Osteoblast (primary cell): ENCODE measurements at regions not wholly inside any gene's neighbourhood (a gene's known extent, or its start where the extent isn't known, plus 50 kb on each side); places are given as distances from the start of the nearest gene placed in this dataset.

Experiments used
- DNase-seq: peaks from one replicate; pipeline ENCODE4 v3.0.0; 2011; ENCODE audit warnings: low spot score, mixed read lengths; ENCODE audit not compliant: insufficient read length; ENCODE audit errors: missing footprints
- H2AFZ ChIP-seq: 2 replicates; pipeline ENCODE4 v1.6.0; 2011; ENCODE audit warnings: mild to moderate bottlenecking, low read length
- H3K27ac ChIP-seq: 2 replicates; pipeline ENCODE4 v1.5.1; 2011; ENCODE audit warnings: mild to moderate bottlenecking, low read depth, low read length, moderate library complexity
- H3K27me3 ChIP-seq: 2 replicates; pipeline ENCODE4 v1.6.0; 2012; ENCODE audit warnings: mild to moderate bottlenecking, control low read depth, inconsistent platforms, low read length, moderate library complexity; ENCODE audit not compliant: insufficient read depth
- H3K36me3 ChIP-seq: 2 replicates; pipeline ENCODE4 v1.5.1; 2011; ENCODE audit warnings: mild to moderate bottlenecking, low read length, control low read depth, moderate library complexity; ENCODE audit not compliant: insufficient read depth
- H3K4me1 ChIP-seq: 2 replicates; pipeline ENCODE4 v1.5.1; 2011; ENCODE audit warnings: mild to moderate bottlenecking, low read length, control low read depth, moderate library complexity; ENCODE audit not compliant: insufficient read depth
- H3K4me2 ChIP-seq: 2 replicates; pipeline ENCODE4 v1.6.0; 2011; ENCODE audit warnings: mild to moderate bottlenecking, low read length; ENCODE audit not compliant: insufficient read depth
- H3K4me3 ChIP-seq: fragments of 200-600 bp; sonication (generic); 3 replicates; pipeline ENCODE4 v1.5.1; 2012; ENCODE audit warnings: mild to moderate bottlenecking, low read length, inconsistent platforms; ENCODE audit not compliant: insufficient read depth
- H3K79me2 ChIP-seq: 2 replicates; pipeline ENCODE4 v1.6.0; 2012; ENCODE audit warnings: mild to moderate bottlenecking, low read length, control low read depth, inconsistent platforms; ENCODE audit not compliant: insufficient read depth
- H3K9me3 ChIP-seq: 2 replicates; pipeline ENCODE4 v1.5.1; 2011; ENCODE audit warnings: low read depth, low read length, control low read depth
- H4K20me1 ChIP-seq: 2 replicates; pipeline ENCODE4 v1.6.0; 2012; ENCODE audit warnings: mild to moderate bottlenecking, low read length, control low read depth; ENCODE audit not compliant: insufficient read depth
- TF ChIP-seq, protein P1 (sequence below): IDR thresholded peaks from 2 replicates; pipeline ENCODE4 v1.5.1; 2011; ENCODE audit warnings: mild to moderate bottlenecking, low read depth, low read length, moderate library complexity; ENCODE audit errors: extremely low read depth

DNA sequence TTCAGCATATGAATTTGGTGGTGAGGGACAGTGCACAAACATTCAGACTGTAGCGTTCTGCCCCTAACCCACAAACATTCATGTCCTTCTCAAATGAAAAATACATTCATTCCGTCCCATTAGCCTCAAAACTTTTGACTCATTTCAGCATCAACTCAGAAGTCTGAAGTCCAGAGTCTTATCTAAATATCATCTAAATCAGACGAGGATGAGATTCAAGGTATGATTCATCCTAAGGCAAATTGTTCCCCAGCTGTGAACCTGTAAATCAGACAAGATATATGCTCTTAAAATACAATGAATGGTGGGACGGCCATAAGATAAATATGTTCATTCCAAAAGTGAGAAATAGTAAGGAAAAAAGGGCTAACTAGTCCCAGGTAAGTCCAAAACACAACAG lies 1195.6 kb upstream of the ADGRL4 start:
- H3K27me3 ChIP-seq: no peaks in the 10 kb centered on the region
- H3K79me2 ChIP-seq: no peaks in the 10 kb centered on the region
- TF ChIP-seq, protein P1, sequence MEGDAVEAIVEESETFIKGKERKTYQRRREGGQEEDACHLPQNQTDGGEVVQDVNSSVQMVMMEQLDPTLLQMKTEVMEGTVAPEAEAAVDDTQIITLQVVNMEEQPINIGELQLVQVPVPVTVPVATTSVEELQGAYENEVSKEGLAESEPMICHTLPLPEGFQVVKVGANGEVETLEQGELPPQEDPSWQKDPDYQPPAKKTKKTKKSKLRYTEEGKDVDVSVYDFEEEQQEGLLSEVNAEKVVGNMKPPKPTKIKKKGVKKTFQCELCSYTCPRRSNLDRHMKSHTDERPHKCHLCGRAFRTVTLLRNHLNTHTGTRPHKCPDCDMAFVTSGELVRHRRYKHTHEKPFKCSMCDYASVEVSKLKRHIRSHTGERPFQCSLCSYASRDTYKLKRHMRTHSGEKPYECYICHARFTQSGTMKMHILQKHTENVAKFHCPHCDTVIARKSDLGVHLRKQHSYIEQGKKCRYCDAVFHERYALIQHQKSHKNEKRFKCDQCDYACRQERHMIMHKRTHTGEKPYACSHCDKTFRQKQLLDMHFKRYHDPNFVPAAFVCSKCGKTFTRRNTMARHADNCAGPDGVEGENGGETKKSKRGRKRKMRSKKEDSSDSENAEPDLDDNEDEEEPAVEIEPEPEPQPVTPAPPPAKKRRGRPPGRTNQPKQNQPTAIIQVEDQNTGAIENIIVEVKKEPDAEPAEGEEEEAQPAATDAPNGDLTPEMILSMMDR: no peak
- no peak overlapping the region for H3K4me2 ChIP-seq
- no peak overlapping the region for H3K27ac ChIP-seq
- H4K20me1 ChIP-seq: no peaks in the 10 kb centered on the region
- no peak overlapping the region for H3K4me3 ChIP-seq
- peaks cover 3% of the 10 kb centered on the region for H3K9me3 ChIP-seq
- H2AFZ ChIP-seq: no peak overlapping the region
- DNase-seq: no peak
- H3K4me1 ChIP-seq: no peaks in the 10 kb centered on the region
- H3K36me3 ChIP-seq: no peaks in the 10 kb centered on the region

DNA sequence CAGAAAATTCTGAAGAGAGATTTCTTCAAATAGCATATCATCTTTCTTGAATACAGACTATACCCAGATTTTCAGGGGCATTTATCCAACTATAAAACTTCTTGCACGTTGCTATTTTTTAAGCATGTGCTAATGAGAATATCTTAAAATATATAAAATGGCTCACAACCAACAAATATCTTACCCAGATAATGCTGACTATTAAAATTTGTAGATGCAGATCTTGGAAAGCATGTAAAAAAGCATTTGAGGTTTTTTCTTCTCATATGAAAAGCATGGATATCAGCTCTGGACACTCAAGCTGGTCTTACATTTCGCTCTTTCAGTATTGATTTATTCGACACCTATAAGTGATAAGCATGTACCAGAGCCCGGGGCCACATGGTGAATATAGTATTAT lies 1187.7 kb upstream of the ADGRL4 start:
- Histone ChIP-seq H3K4me1 (no peaks in the 10 kb centered on the region), H3K4me3 (no peak overlapping the region), H3K4me2 (no peak overlapping the region), H3K27ac (no peak overlapping the region), H4K20me1 (no peaks in the 10 kb centered on the region), H3K27me3 (no peaks in the 10 kb centered on the region), H3K79me2 (no peaks in the 10 kb centered on the region), H3K9me3 (peaks cover 2% of the 10 kb centered on the region), H3K36me3 (no peaks in the 10 kb centered on the region), H2AFZ (no peak overlapping the region)
- TF ChIP-seq, protein P1: no peak
- DNase-seq: no peak

DNA sequence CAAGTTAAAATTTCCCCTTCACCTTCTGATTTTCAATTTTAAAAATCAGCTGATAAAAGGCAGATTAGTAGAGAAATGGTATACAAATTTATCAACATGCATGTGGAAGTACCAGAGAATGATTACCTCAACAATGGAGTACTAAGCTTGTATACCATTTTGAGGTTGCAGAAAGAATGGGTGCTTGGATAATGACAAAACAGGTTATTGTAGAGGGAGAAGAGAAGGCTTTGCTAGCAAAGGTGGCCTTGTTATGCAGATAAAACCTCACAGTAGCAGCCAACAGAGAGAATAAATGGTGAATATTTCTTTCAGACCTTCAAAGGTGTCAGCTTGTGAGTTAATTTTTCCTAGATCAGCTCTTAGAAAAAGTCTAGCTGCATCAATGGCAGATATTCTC lies 1174.9 kb upstream of the ADGRL4 start:
- no peak for DNase-seq
- H3K27ac ChIP-seq: no peak overlapping the region
- no peaks in the 10 kb centered on the region for H3K79me2 ChIP-seq
- no peaks in the 10 kb centered on the region for H4K20me1 ChIP-seq
- H3K36me3 ChIP-seq: no peaks in the 10 kb centered on the region
- no peaks in the 10 kb centered on the region for H3K4me1 ChIP-seq
- H3K4me3 ChIP-seq: no peak overlapping the region
- H3K9me3 ChIP-seq: peaks cover 3% of the 10 kb centered on the region
- TF ChIP-seq, protein P1: no peak
- H3K27me3 ChIP-seq: no peaks in the 10 kb centered on the region
- no peak overlapping the region for H3K4me2 ChIP-seq
- H2AFZ ChIP-seq: no peak overlapping the region

DNA sequence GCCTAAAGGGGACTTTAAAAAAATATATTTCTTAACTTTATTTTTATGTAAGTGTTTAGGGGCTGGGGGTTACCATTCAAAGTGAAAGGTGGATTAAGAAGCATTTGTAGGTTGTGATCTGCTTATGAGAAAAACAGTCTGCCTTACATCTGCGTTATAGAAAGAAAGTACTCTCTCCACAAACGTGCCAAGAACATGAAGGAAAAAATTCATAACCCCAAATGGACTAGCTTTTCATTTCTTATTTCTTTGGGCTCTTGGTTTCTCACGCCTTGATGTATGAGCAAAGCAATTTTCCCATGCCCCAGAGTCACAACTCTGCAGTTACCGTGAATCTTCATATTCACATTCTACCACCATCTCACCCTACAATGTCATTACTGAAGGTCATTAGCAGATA lies 1165.1 kb upstream of the ADGRL4 start:
- no peaks in the 10 kb centered on the region for H3K79me2 ChIP-seq
- TF ChIP-seq, protein P1: no peak
- no peak for DNase-seq
- no peak overlapping the region for H2AFZ ChIP-seq
- no peaks in the 10 kb centered on the region for H4K20me1 ChIP-seq
- H3K4me3 ChIP-seq: no peak overlapping the region
- H3K27ac ChIP-seq: no peak overlapping the region
- no peaks in the 10 kb centered on the region for H3K36me3 ChIP-seq
- H3K4me1 ChIP-seq: no peaks in the 10 kb centered on the region
- H3K9me3 ChIP-seq: peaks cover 4% of the 10 kb centered on the region
- no peaks in the 10 kb centered on the region for H3K27me3 ChIP-seq
- H3K4me2 ChIP-seq: no peak overlapping the region
